H9 (cell line): ENCODE measurements at regions not wholly inside any gene's neighbourhood (a gene's known extent, or its start where the extent isn't known, plus 50 kb on each side); places are given as distances from the start of the nearest gene placed in this dataset.

Source experiments
- DNase-seq: peaks from one replicate; pipeline ENCODE4 v3.0.0-alpha.2; 2017
- H2AFZ ChIP-seq: one replicate; pipeline ENCODE4 v1.6.1; 2013; ENCODE audit warnings: mild to moderate bottlenecking, low read length, control low read depth, moderate library complexity
- H2AK5ac ChIP-seq: 2 replicates; pipeline ENCODE4 v1.6.1; 2013; ENCODE audit warnings: low read length, control low read depth, mixed read lengths; ENCODE audit not compliant: insufficient read length
- H2BK120ac ChIP-seq: one replicate; pipeline ENCODE4 v1.6.1; 2013; ENCODE audit warnings: low read depth, mild to moderate bottlenecking, low read length, control low read depth, inconsistent platforms; ENCODE audit not compliant: poor library complexity, severe bottlenecking
- H2BK12ac ChIP-seq: 2 replicates; pipeline ENCODE4 v1.6.1; 2013; ENCODE audit warnings: low read length, control low read depth, mixed read lengths, low read depth; ENCODE audit not compliant: insufficient read length
- H2BK15ac ChIP-seq: 2 replicates; pipeline ENCODE4 v1.6.1; 2013; ENCODE audit warnings: low read depth, low read length, control low read depth
- H2BK20ac ChIP-seq: one replicate; pipeline ENCODE4 v1.6.1; 2013; ENCODE audit warnings: low read depth, mild to moderate bottlenecking, low read length, control low read depth, inconsistent platforms; ENCODE audit not compliant: poor library complexity, severe bottlenecking
- H2BK5ac ChIP-seq: 2 replicates; pipeline ENCODE4 v1.6.1; 2013; ENCODE audit warnings: low read length, control low read depth, mixed read lengths; ENCODE audit not compliant: insufficient read length
- H3K14ac ChIP-seq: 2 replicates; pipeline ENCODE4 v1.6.1; 2013; ENCODE audit warnings: low read length, control low read depth; ENCODE audit not compliant: insufficient read depth
- H3K18ac ChIP-seq: 2 replicates; pipeline ENCODE4 v1.6.1; 2013; ENCODE audit warnings: low read depth, mild to moderate bottlenecking, mixed read lengths, low read length, control low read depth; ENCODE audit not compliant: insufficient read length
- H3K23ac ChIP-seq: 2 replicates; pipeline ENCODE4 v1.6.1; 2013; ENCODE audit warnings: low read length, control low read depth, mixed read lengths, low read depth; ENCODE audit not compliant: insufficient read length
- H3K23me2 ChIP-seq: 2 replicates; pipeline ENCODE4 v1.6.1; 2013; ENCODE audit warnings: low read depth, mild to moderate bottlenecking, mixed read lengths, low read length, control low read depth; ENCODE audit not compliant: insufficient read length, poor library complexity, severe bottlenecking
- H3K27ac ChIP-seq: 2 replicates; pipeline ENCODE4 v1.5.1; 2013; ENCODE audit warnings: low read length, control low read depth, mixed read lengths, low read depth; ENCODE audit not compliant: insufficient read length
- H3K27me3 ChIP-seq: 2 replicates; pipeline ENCODE4 v1.6.1; 2013; ENCODE audit warnings: low read length, control low read depth, inconsistent platforms; ENCODE audit not compliant: insufficient read depth
- H3K4ac ChIP-seq: 2 replicates; pipeline ENCODE4 v1.6.1; 2013; ENCODE audit warnings: low read depth, mild to moderate bottlenecking, control low read depth, inconsistent platforms, low read length, moderate library complexity
- H3K4me1 ChIP-seq: 2 replicates; pipeline ENCODE4 v1.6.1; 2013; ENCODE audit warnings: low read length, control low read depth, inconsistent platforms; ENCODE audit not compliant: insufficient read depth
- H3K4me2 ChIP-seq: 2 replicates; pipeline ENCODE4 v1.6.1; 2013; ENCODE audit warnings: low read length, control low read depth, mixed read lengths; ENCODE audit not compliant: insufficient read length, insufficient read depth
- H3K56ac ChIP-seq: 2 replicates; pipeline ENCODE4 v1.6.1; 2013; ENCODE audit warnings: low read depth, mild to moderate bottlenecking, mixed read lengths, low read length, control low read depth; ENCODE audit not compliant: insufficient read length
- H3K79me1 ChIP-seq: 2 replicates; pipeline ENCODE4 v1.6.1; 2013; ENCODE audit warnings: low read depth, mild to moderate bottlenecking, moderate library complexity, low read length, control low read depth, inconsistent platforms; ENCODE audit not compliant: insufficient read depth, poor library complexity, severe bottlenecking
- H3K79me2 ChIP-seq: 2 replicates; pipeline ENCODE4 v1.6.1; 2013; ENCODE audit warnings: low read length, control low read depth, inconsistent platforms; ENCODE audit not compliant: insufficient read depth
- H3K9ac ChIP-seq: 2 replicates; pipeline ENCODE4 v1.6.1; 2013; ENCODE audit warnings: low read length, control low read depth, mixed read lengths; ENCODE audit not compliant: insufficient read length; ENCODE audit errors: extremely low read depth
- H3K9me3 ChIP-seq: one replicate; pipeline ENCODE4 v1.6.1; 2013; ENCODE audit warnings: low read depth, low read length, inconsistent platforms; ENCODE audit not compliant: control insufficient read depth
- H3T11ph ChIP-seq: one replicate; pipeline ENCODE4 v1.6.1; 2013; ENCODE audit warnings: mild to moderate bottlenecking, low read length, control low read depth, inconsistent platforms
- H4K20me1 ChIP-seq: one replicate; pipeline ENCODE4 v1.6.1; 2013; ENCODE audit not compliant: control insufficient read depth, insufficient read length, insufficient read depth
- H4K5ac ChIP-seq: 2 replicates; pipeline ENCODE4 v1.6.1; 2013; ENCODE audit warnings: low read depth, mild to moderate bottlenecking, mixed read lengths, low read length, control low read depth; ENCODE audit not compliant: insufficient read length
- H4K8ac ChIP-seq: replicated peaks from 2 replicates; pipeline ENCODE4 v1.6.1; 2013; ENCODE audit warnings: low read length, control low read depth, mixed read lengths, low read depth; ENCODE audit not compliant: insufficient read length
- H4K91ac ChIP-seq: 2 replicates; pipeline ENCODE4 v1.6.1; 2013; ENCODE audit warnings: low read depth, mild to moderate bottlenecking, moderate library complexity, mixed read lengths, low read length, control low read depth; ENCODE audit not compliant: insufficient read length
- H3K27ac Mint-ChIP-seq, 3 experiments: 2 replicates in 2 of 3; 3 replicates in 1 of 3; pipeline ENCODE4 v1.8.0; 2020 to 2021; ENCODE audit warnings: mixed read lengths in 3 of 3, mild to moderate bottlenecking in 1 of 3, moderate library complexity in 1 of 3
- H3K27me3 Mint-ChIP-seq: 2 replicates; pipeline ENCODE4 v1.8.0; 2021; ENCODE audit warnings: low read depth, mild to moderate bottlenecking, moderate library complexity, mixed read lengths
- H3K36me3 Mint-ChIP-seq, 3 experiments: 2 replicates in 2 of 3; 3 replicates in 1 of 3; pipeline ENCODE4 v1.8.0; 2020 to 2021; ENCODE audit warnings: low read depth in 3 of 3, mixed read lengths in 3 of 3; ENCODE audit not compliant: insufficient read depth in 1 of 3
- H3K4me1 Mint-ChIP-seq, 2 experiments: 2 replicates each; pipeline ENCODE4 v1.8.0; 2020; ENCODE audit warnings: mixed read lengths in 2 of 2
- H3K4me3 Mint-ChIP-seq, 2 experiments: 2 replicates in 1 of 2; 3 replicates in 1 of 2; pipeline ENCODE4 v1.8.0; 2020 to 2021; ENCODE audit warnings: mild to moderate bottlenecking in 2 of 2, mixed read lengths in 2 of 2, moderate library complexity in 1 of 2
- H3K9me3 Mint-ChIP-seq, 2 experiments: 2 replicates in 1 of 2; 3 replicates in 1 of 2; pipeline ENCODE4 v1.8.0; 2020; ENCODE audit warnings: mild to moderate bottlenecking in 2 of 2, mixed read lengths in 2 of 2, moderate library complexity in 1 of 2
- WGBS: extraction: QIAGEN DNeasy Blood & Tissue Kit; methylation state at CpG from one replicate; pipeline ENCODE4 v1.1.7; 2013; ENCODE audit warnings: missing lambda C conversion rate, low lambda C conversion rate, mixed read lengths; ENCODE audit not compliant: insufficient read length; ENCODE audit errors: extremely low coverage; 5-methylcytosine and 5-hydroxymethylcytosine counted together
- TF ChIP-seq, protein P1 (sequence below): fragments of 200-600 bp; sonication (generic); conservative IDR thresholded peaks from 3 replicates; pipeline ENCODE4 v1.8.0; 2021; ENCODE audit warnings: antibody characterized with exemption, mild to moderate bottlenecking

DNA sequence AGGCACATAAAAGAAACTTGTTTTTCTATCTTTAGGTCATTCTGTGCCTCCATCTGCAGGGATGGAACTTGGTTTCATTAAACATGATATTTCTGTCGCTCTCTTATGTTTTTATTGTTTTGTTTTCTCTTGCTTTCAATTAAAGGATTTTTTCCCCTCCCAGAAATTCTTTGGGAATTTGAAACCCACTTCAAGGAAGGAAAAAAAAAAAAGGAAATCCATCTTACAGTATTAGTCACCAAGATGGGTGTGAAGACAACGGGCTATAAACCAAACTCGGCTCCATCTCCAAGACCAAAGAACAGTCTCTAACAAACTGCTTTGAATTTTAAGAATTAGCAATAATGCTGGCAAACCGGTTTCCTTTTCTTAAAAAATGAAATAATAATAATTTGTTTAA lies 244.1 kb downstream of the BCL11A start:
- no peaks in the 10 kb centered on the region for H3K27me3 ChIP-seq

More for the DNA sequence above, 244.1 kb downstream of the BCL11A start:
- no peak overlapping the region for H2AFZ ChIP-seq
- no peak overlapping the region for H3K23ac ChIP-seq
- H3K79me2 ChIP-seq, result no peaks in the 10 kb centered on the region
- Mint-ChIP-seq H3K4me1 (peaks cover 3 to 7% of the 10 kb centered on the region in 2 experiments; a peak in 1 of 4 replicates), H3K9me3 (no peaks in the 10 kb centered on the region), H3K27me3 (peaks cover 5% of the 10 kb centered on the region), H3K4me3 (no peak overlapping the region), H3K36me3 (no peaks in the 10 kb centered on the region), H3K27ac (no peak overlapping the region)
- no peak overlapping the region for H4K5ac ChIP-seq
- no peak overlapping the region for H3K4ac ChIP-seq
- no peaks in the 10 kb centered on the region for H3K79me1 ChIP-seq
- DNase-seq, result no peak
- H2BK12ac ChIP-seq, result no peak overlapping the region
- H3T11ph ChIP-seq, result no peak overlapping the region
- H3K27ac ChIP-seq, result no peak overlapping the region
- no peak overlapping the region for H2BK120ac ChIP-seq
- H4K20me1 ChIP-seq, result no peaks in the 10 kb centered on the region
- H4K8ac ChIP-seq, result no peak overlapping the region
- no peak overlapping the region for H4K91ac ChIP-seq
- H3K18ac ChIP-seq, result no peak overlapping the region
- no peak overlapping the region for H2BK15ac ChIP-seq
- no peak overlapping the region for H2AK5ac ChIP-seq
- H3K9me3 ChIP-seq, result no peaks in the 10 kb centered on the region
- H3K9ac ChIP-seq, result no peak overlapping the region
- H3K4me1 ChIP-seq, result no peaks in the 10 kb centered on the region
- no peak overlapping the region for H3K14ac ChIP-seq
- no CpG with 5 or more reads among the region's 4 CpGs for WGBS
- no peak overlapping the region for H2BK20ac ChIP-seq
- H3K23me2 ChIP-seq, result no peaks in the 10 kb centered on the region
- TF ChIP-seq, protein P1, sequence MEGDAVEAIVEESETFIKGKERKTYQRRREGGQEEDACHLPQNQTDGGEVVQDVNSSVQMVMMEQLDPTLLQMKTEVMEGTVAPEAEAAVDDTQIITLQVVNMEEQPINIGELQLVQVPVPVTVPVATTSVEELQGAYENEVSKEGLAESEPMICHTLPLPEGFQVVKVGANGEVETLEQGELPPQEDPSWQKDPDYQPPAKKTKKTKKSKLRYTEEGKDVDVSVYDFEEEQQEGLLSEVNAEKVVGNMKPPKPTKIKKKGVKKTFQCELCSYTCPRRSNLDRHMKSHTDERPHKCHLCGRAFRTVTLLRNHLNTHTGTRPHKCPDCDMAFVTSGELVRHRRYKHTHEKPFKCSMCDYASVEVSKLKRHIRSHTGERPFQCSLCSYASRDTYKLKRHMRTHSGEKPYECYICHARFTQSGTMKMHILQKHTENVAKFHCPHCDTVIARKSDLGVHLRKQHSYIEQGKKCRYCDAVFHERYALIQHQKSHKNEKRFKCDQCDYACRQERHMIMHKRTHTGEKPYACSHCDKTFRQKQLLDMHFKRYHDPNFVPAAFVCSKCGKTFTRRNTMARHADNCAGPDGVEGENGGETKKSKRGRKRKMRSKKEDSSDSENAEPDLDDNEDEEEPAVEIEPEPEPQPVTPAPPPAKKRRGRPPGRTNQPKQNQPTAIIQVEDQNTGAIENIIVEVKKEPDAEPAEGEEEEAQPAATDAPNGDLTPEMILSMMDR, result no peak
- H3K56ac ChIP-seq, result no peak overlapping the region
- H3K4me2 ChIP-seq, result no peak overlapping the region
- no peak overlapping the region for H2BK5ac ChIP-seq
